ENCODE measurements at regions not wholly inside any gene's neighbourhood (a gene's known extent, or its start where the extent isn't known, plus 50 kb on each side); places are given as distances from the start of the nearest gene placed in this dataset.
"Not testable (repeated sequence)": the region's sequence is repeated elsewhere in the genome, so short reads cannot be mapped to it uniquely, and the experiment has no call there.

DNA sequence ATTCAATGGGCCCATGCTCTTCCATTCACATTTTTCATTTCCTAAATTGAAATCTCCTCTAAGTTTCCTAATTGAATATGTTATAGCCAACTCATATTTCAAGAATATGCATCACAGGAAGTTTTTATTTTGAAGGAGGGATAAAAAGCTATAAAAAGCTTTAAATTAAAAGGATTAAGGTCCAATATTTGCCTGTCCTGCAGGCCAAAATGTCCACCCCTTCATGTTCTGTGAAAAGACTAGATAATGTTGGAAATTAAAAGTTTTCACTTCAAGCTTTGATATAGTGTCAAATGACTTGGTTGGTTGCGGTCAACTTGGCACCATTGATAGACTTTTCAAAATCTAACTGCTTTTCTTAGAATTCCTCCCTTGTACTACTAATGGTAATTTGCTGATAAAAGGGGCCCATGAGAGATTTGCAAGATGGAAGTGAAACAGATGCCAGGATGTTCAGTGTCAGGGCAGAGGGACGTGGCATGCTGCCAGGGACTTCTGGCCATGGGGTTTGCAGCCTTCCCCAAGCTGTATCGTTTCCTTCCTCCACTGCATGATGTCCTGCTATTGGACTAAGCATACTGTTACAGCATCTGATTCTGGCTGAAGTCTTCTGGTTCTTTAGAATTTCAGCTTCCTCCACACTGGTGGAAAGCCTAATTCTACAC, 547.3 kb upstream of the MIR17HG start:
- no peak for DNase-seq (ENCODE audit: low read depth)

DNA sequence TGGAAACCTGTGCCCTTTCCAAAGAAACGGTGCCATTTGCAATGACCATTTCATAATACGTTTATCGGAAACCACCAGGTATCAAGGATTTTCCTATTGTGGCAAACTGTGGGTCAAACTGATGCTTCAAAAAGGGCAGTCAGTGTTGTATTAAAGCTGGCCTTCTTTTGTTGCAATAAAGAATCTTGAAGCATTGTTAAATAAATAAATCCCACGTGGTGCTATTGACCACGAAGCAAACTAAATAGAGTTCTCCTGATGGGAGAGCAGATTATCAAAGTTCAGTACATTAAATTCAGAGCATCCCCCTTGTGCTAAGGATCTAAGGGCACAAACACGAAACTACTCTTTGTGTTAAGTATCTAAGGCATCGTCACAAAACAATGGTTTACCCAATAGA, 545.9 kb upstream of the MIR17HG start:
- no peak for DNase-seq (ENCODE audit: low read depth)

DNA sequence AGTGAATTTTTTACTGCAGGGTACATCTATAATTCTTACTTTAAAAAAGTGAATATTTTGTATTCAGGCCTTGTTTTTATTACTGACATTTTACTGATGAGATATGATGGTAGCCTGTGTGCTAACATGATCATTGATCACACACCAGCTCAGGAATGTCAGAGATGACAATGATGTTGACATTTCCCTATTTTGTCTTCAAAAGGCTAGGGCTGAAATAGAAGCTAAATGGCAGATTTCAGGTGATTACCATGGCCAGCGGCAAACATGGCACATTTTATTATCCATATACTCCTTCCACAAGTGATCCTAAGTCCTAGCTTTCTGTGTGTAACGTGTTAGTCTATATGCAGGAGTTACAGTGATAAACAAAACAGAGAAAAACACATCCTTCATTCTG, 544.3 kb upstream of the MIR17HG start:
- DNase-seq (ENCODE audit: low read depth), result no peak

DNA sequence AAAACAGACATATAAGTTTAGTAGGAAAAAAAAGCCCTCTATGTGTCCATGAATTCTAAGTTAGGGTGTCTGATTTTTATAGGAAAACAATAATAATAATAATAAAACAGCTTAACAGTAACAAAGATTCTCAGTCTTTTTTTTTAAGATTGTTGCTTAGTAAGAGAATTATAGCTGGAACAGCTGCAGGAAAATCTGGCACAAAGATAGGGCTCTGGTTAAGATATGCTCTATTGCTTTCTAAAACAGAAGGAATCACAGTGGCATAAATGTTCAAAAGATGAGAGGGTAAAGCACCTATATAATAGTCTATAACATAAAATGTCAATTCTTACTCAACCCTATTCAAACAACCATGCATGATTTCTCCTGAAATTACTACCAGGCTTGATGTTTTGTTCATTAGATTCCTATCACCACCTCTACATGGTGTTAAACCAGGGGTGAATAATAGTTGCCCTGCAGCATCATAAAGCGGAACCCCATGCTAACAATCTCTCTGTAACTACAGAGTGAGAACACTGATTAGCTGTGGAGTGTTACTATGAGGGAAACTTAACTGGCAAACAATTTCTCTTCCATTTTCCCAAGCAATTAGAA, 541.4 kb upstream of the MIR17HG start:
- no peak for DNase-seq (ENCODE audit: low read depth)

DNA sequence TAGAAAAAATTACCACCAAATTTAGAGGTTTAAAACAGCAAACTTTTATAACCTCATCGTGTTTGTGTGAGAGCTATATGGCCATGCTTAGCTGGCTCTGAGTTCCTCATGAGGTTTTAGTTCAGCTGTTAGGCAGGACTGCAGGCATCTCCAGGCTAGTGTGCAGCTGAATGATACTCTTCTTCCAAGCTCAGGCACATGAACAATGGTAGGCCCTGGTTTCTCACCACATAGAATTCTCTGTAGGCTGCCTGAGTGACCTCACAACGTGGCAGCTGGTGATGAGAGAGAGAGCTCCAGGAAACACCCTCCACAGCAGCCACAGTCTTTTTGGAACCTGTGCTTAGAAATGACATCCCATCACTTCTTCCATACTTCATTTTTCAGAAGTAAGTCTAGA, 540.6 kb upstream of the MIR17HG start:
- no peak for DNase-seq (ENCODE audit: low read depth)

DNA sequence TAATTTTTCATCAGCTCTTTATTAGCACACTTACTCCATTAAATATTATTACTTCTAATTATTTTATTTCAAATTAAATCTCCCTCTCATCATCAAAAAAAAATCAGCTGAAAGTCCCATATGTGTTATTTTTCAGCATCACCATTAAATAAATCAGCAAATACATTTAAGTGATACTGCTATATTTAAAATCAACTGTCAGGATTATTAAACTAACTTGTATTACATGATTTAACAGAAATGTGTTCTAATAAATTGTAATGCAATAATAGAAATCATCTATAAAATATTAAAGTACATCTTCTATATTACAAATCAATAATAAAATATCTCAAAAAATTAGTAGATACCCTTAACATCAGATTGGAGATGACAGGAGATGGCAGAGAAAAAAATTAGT, 538.6 kb upstream of the MIR17HG start:
- DNase-seq (ENCODE audit: low read depth), result no peak

DNA sequence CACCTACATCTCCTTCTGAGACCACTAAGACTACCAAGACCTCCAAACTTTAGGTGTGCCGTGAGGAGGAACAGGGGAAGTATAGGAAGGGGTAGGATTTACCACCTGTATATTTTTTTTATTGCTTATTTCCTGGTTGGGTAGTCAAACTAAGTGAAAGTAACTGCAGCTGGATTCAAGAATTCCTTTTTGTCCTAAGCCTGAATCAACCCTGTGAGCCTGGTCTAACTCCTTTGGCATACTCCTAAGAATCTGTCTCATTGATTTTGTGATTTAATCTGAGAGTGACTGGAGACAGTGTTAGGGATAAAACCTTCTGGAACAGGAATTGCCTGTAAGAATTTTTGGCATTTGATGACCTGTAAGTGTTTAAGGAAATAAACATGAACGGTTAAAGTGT, 523.5 kb upstream of the MIR17HG start:
- DNase-seq (ENCODE audit: low read depth), result no peak

DNA sequence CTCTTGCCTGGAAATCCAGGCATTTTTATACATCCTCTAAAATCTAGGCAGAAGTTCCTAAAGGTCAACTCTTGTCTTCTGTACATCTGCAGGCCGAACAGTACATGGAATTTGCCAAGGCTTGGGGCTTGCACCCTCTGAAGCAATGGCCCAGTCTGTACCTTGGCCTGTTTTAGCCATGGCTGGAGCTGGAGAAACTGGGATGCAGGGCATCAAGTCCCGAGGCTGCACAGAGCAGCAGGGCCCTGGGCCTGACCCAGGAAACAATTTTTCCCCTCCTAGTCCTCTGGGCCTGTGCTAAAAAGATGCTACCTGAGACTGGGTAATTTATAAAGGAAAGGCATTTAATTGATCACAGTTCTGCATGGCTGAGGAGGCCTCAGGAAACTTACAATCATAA, 520.8 kb upstream of the MIR17HG start:
- DNase-seq (ENCODE audit: low read depth), result no peak

DNA sequence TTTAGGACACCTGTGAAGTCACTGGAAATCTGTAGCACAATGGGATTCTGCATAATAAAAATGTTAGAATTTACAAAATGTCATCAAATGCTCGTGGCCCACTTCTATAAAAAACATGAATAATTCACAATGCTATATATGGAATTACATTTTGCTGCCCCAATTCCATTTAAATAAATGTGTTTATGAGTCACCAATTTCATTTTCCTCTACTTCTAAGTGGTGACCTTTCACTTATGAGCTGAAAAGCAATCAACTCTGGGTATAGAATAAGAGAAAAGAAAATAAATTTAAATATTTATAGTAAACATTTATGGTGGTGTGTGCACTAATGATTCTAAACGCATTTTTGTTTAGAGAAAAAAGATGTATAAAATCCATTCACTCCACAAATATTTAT, 516.7 kb upstream of the MIR17HG start:
- no peak for DNase-seq (ENCODE audit: low read depth)

DNA sequence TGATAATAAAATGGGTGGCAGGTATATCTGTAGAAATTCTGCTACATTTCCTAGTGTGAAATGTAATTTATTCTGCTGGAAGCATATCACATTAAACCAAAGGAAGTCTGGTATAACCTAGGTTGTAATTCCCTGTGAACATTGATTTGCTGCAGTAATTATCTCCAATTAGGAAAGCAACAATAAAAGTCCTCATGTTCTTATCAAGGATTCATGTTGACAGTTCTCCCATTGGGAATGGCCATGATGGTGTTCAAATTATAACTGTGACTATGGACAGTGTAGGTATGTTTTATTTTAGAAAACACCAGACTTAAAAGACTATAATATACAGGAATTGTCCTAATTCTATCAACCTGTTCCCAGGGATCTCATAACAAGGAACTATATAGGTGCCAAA, 513.5 kb upstream of the MIR17HG start:
- no peak for DNase-seq (ENCODE audit: low read depth)

DNA sequence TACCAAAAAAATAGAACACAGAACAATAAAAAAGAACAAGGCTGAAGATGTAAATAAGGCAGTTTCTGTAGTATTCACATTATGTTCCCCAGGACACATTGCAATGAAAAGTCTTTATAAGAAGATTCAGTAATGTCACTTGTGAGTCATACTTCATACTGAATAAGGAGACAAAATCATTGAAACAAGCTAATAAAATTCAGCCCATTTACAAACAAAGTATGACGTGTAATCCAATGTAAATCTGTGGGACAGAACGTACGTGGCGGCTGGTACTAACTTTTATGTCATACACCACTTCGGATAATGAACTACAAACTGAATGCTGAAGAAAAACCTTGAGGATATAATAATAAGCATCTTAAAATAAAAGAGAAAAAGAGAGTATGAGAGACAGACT, 512.8 kb upstream of the MIR17HG start:
- DNase-seq (ENCODE audit: low read depth), result no peak

DNA sequence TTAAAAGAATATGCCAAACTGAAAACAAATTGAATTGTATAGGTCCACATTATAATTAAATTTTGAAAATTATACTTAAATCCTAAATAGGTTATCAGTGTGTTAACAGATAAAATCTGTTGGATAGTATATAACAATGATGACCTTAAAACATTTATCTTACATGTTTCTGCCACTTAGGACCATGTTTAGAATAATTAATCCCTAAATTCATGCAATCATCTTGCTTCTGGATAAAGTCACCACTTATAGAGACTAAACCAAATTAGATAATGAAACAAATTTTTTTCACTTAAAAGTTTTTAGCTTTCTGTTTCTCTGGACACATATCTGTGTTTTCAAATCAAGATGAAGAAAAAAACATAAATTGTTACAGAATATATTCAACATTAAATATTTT, 511.7 kb upstream of the MIR17HG start:
- no peak for DNase-seq (ENCODE audit: low read depth)

DNA sequence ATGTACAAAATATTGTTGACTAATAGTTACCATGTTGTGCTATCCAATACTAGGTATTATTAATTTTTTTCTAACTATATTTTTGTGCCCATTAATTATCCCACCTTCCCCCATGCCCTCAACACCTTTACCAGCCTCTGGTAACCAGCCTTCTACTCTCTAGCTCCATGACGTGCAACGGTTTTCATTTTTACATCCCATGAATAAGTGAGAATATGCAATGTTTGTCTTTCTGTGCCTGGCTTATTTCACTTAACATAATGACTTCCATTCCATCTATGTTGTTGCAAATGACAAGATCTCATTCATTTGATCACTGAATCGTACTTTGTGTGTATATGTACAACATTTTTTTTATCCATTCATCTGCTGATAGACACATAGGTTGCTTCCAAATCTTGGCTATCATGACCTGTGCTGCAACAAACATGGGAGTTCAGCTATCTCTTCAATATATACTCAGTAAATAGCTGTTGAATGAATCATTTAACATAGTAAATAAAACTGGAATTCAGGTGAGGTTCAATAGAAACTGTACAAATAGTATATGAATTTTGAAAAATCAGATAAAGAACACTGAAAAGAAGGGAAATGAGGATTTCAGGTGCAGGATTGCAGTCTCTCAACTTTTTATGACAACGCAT, 509.0 kb upstream of the MIR17HG start:
- DNase-seq (ENCODE audit: low read depth), result no peak

DNA sequence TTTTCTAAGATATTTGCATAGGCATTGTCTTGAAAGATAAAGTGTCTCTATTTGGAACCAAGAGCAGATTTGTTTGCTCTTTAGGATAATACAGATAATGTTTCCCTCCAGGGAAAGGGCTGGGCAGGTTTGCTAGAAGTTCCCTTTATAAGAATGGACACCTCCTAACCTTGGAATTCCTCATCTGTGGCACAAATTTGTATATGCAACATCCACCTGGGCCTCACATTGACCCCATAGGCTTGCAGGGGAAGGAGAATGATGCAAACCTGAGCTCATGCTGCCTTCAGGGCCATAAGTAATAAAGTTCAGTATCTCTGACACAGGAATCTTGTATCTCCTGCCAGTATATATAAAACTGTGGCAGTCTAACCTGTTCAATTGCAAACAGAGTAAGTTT, 508.4 kb upstream of the MIR17HG start:
- DNase-seq (ENCODE audit: low read depth), result no peak

DNA sequence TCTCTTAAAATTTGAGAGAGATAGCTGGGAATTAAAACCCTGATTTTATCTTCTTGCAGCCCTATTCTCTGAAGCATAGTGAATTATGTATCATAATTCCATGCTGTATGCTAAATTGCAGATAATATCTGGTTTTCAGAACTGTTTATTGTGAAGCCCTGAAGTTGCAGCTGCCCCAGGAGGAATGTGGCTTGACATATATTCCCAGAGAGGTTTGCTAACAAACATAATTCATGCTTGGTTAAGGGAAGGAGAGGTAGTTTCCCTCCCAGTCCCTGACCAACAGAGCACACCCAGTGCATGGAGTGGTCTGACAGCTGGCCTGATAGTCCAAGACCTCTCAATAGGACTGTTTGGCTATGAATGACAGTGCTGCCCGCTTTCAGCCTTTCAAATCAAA, 500.6 kb upstream of the MIR17HG start:
- DNase-seq (ENCODE audit: low read depth), result no peak

DNA sequence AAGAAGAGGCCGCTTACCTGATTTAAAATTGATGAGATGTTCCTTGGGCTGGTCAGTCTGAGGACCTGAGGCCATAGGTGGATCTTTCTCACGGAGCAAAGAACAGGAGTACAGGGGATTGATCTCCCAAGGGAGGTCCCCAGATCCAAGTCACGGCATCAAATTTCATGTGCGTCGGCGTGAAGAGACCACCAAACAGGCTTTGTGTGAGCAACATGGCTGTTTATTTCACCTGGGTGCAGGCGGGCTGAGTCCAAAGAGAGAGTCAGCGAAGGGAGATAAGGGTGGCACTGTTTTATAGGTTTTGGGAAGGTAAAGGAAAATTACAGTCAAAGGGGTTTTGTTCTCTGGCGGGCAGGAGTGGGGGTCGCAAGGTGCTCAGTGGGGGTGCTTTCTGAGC, 493.8 kb upstream of the MIR17HG start:
- not testable (repeated sequence) for DNase-seq (ENCODE audit: low read depth)

DNA sequence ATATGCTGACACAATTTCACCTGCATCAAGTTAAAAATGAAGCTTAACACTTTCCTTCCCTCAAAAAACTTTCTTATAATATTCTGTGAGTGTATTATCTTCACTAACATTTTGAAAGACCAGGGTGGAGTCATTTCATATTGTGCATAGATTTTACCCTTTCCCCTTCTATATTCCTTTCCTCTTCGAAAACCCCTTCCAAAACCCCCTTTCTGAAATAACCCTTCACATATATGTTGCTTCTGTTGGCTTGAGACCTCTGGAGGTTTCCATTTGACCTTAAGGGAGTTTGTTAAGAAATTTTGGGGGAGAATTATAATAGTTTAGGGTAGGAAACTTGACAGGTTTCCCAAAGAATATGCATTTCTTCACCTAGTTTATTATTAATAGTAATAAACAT, 489.6 kb upstream of the MIR17HG start:
- DNase-seq (ENCODE audit: low read depth), result no peak

DNA sequence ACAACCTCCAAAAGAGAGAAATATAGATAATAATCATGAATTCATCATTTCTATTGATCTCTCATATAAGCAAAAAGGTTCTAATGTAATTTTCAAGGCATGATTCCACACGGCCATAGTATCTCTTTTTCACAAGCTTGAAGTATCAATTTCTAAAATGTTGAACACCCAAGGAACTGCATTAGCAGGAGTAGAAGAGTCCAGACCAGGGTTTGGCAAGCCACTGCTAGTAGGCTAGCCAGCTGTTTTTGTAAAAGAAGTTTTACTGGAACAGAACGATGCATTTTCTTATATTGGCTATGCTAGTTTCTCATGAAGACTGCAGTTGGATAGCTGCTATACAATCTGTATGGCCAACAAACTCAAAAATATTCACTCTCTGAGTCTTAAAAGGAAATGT, 481.5 kb upstream of the MIR17HG start:
- DNase-seq (ENCODE audit: low read depth), result no peak

DNA sequence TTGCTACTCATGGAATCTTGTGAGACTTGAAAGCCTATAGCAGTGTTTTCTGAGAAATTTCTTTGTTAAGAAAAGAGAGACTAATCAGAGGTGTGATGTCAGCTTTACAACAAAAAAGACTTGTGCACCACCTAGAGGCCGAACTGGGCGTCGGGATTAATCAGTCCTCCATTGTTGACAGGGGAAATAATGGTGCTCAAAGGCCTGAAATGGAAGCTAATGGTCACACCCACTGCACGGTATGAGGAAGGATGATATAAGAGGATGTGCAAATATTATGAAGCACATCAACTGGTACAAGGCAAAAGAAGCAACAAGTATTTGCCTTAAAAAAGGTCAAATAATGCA, 480.2 kb upstream of the MIR17HG start:
- peak; percentile 29 for DNase-seq (ENCODE audit: low read depth)

DNA sequence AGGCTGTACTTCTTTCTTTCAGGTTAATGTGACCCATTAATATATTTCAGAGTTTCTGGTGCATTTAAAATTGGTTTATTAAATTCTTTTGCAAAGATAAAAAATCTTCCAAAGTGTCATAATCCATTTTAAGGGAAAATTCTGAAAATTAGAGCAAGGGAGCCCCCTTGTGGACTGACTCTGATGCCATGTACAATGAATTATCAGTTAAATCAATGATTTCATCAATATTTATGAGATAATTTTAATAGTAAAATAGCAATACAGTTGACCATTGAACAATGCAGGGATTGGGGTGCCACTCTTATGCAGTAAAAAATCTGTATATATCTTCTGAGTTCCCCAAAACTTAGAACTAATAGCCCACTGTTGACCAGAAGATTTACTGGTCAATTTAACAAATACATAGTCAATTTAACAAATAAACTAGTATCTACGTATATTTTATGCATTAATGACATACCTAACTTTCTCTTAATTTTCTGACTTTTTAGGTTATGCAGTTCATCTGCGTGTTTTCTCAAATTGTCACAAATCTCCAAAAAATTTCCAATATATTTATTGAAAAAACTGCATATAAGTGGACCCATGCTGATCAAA, 479.1 kb upstream of the MIR17HG start:
- DNase-seq (ENCODE audit: low read depth), result peak; percentile 2

DNA sequence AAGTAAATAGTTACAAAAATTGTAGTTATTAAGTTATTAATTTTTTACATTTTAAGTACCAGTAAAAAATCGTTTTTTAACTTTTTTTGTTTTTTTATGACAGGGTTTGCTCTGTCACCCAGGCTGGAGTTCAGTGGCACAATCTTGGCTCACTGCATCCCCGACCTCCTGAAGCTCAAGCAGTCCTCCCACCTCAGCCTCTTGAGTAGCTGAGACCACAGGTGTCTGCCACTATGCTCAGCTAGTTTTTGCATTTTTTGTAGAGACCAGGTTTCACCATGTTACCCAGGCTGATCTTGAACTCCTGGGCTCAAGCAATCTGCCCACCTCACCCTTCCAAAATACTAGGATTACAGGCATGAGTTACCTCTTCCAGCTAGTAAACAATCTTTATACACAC, 477.9 kb upstream of the MIR17HG start:
- DNase-seq (ENCODE audit: low read depth), result no peak

DNA sequence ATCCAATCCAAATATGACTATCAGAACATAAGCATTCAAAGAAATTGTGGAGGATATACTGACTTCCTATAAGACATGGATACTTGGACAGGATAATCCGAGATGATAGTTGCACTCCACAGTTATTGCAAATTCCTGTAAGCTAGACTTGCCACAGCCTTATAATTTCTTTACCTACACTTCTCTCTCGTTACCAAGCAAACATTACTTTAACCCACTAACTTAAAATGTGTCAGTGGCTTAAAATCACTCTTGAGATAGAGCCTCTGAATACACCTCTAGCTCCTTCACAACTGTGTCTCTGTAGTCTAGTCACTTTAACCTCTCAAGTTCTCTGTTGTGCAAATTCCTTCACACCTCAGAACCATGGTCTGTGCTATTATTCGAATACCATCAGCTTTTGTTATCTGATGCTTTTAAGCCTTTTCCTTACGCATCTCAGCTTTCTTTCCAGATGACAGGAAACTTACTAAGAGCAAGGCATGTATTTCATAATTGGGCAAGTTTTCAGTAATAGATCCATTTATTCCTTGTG, 474.9 kb upstream of the MIR17HG start:
- DNase-seq (ENCODE audit: low read depth), result no peak

DNA sequence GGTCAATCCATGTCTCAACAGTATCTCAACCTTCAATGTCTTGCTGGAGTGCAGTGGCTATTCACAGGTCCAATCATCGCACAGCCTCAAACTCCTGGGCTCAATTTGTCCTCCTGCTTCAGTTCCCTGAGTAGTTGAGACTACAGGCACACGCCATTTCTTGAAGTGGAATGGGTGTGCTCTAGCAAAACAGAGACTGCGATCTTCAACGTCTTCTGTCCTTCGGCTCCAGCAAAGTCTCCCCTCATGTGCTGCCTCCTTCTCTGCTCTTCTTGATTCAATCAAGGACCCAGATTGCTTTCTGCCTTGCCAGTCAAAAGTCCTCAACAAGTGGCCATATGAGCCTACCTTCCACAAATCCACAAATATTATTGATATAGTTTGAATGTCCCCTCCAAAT, 466.7 kb upstream of the MIR17HG start:
- DNase-seq (ENCODE audit: low read depth), result no peak
